Naive thymus-derived CD8-positive, alpha-beta T cell (primary cell): ENCODE measurements at regions not wholly inside any gene's neighbourhood (a gene's known extent, or its start where the extent isn't known, plus 50 kb on each side); places are given as distances from the start of the nearest gene placed in this dataset.

Source experiments
- ATAC-seq, 2 donors: fragments of 150-1000 bp; cut with Tn5 transposase in 1 of 2; sonication (Bioruptor Pico), chemical (Tn5 transposase) in 1 of 2; 1 replicate in 1 of 2; 2 replicates in 1 of 2; pipeline ENCODE4 v1.10.0; 2021; ENCODE audit warnings: mild to moderate bottlenecking in 2 of 2, moderate library complexity in 2 of 2
- POLR2A ChIA-PET: fragments of 350-600 bp; sonication (Branson Sonifier 250); formaldehyde crosslinking; loops from one replicate; lab custom pipeline; 2021; ENCODE audit warnings: antibody characterized with exemption; lab: Charles Lee
- DNase-seq, 10 donors: peaks; one replicate each; pipeline versions ENCODE4 v3.0.0 to v3.0.0-alpha.2; 2020 to 2022
- H3K27ac Mint-ChIP-seq, 10 donors: one replicate each; pipeline ENCODE4 v1.8.0; 2020 to 2022; ENCODE audit warnings: mild to moderate bottlenecking in 10 of 10, mixed read lengths in 10 of 10, moderate library complexity in 4 of 10, inconsistent platforms in 1 of 10
- H3K27me3 Mint-ChIP-seq, 5 donors: one replicate each; pipeline ENCODE4 v1.8.0; 2021 to 2022; ENCODE audit warnings: mixed read lengths in 5 of 5
- H3K36me3 Mint-ChIP-seq, 3 donors: one replicate each; pipeline ENCODE4 v1.8.0; 2020 to 2022; ENCODE audit warnings: mixed read lengths in 3 of 3, mild to moderate bottlenecking in 2 of 3, inconsistent platforms in 1 of 3
- H3K4me1 Mint-ChIP-seq, 4 donors: one replicate each; pipeline ENCODE4 v1.8.0; 2021 to 2022; ENCODE audit warnings: mixed read lengths in 4 of 4
- H3K4me3 Mint-ChIP-seq, 10 donors: one replicate each; pipeline ENCODE4 v1.8.0; 2020 to 2022; ENCODE audit warnings: mild to moderate bottlenecking in 10 of 10, mixed read lengths in 10 of 10, moderate library complexity in 6 of 10, inconsistent platforms in 1 of 10
- H3K9me3 Mint-ChIP-seq, 9 donors: one replicate each; pipeline ENCODE4 v1.8.0; 2020 to 2022; ENCODE audit warnings: mixed read lengths in 9 of 9, mild to moderate bottlenecking in 3 of 9, inconsistent platforms in 1 of 9, moderate library complexity in 1 of 9

GRCh38 chr18:24771300-24771699, 310.9 kb downstream of the HRH4 start:
- POLR2A ChIA-PET, result no interaction called here
- H3K4me3 Mint-ChIP-seq, result no peak overlapping the region

DNA sequence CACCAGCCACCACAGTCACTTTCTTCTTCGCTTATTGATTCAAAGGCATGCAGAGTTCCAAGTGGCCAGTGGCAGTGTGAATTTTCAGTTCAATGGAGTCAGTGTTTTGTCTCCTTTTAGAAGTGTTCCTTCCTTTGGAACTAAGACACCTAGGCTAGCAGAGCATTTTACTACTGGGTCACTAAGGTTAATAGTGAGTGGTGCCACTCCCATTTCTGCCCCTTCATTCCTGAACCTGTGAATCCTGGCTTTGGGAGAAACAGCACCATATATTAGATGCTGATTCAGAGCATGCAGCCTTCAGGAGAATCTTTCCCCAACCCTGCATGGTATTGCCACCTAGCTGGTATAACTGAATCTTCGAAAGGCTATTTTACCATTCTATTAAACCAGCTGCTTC, 312.7 kb downstream of the HRH4 start:
- POLR2A ChIA-PET, result no interaction called here
- Mint-ChIP-seq H3K4me1 (no peaks in the 10 kb centered on the region), H3K9me3 (peaks cover 0 to 2% (median 0%) of the 10 kb centered on the region in 9 donors), H3K4me3 (no peak overlapping the region), H3K27me3 (peaks cover 5 to 17% (median 7%) of the 10 kb centered on the region in 5 donors), H3K27ac (no peak overlapping the region), H3K36me3 (no peaks in the 10 kb centered on the region)
- DNase-seq (no peak), ATAC-seq (no peak)

More at GRCh38 chr18:24771300-24771699, 310.9 kb downstream of the HRH4 start:
- Mint-ChIP-seq H3K4me1 (peaks cover 0 to 2% (median 0%) of the 10 kb centered on the region in 4 donors), H3K9me3 (peaks cover 0 to 2% (median 0%) of the 10 kb centered on the region in 9 donors), H3K27ac (no peak overlapping the region), H3K27me3 (peaks cover 5 to 17% (median 7%) of the 10 kb centered on the region in 5 donors), H3K36me3 (no peaks in the 10 kb centered on the region)
- ATAC-seq, result no peak
- no peak for DNase-seq

DNA sequence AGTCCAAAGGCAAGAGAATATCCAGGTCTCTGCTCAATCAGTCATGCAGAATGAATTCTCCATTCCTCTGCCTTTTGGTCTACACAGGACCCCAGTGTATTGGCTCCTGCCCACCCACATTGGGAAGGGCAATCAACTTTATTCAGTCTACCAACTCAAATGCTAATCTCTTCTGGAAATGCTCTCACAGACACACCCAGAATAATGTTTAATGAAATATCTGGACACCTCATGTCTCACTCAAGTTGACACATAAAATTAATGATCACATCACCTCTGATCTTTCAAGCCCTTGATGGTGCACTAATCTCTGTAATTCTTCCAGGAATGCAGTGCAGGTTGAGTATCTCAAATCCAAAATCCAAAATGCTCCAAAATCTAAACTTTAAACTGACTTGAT, 315.6 kb downstream of the HRH4 start:
- POLR2A ChIA-PET, result no interaction called here
- Mint-ChIP-seq H3K27me3 (peaks cover 0 to 2% (median 0%) of the 10 kb centered on the region in 5 donors), H3K4me3 (no peak overlapping the region), H3K9me3 (no peaks in the 10 kb centered on the region), H3K27ac (no peak overlapping the region), H3K36me3 (no peaks in the 10 kb centered on the region), H3K4me1 (no peaks in the 10 kb centered on the region)
- DNase-seq (no peak), ATAC-seq (no peak)

- H3K4me3 Mint-ChIP-seq, result no peak overlapping the region
- ATAC-seq (no peak), DNase-seq (no peak)
- H3K36me3 Mint-ChIP-seq, result no peaks in the 10 kb centered on the region
- H3K27me3 Mint-ChIP-seq, result peaks cover 0 to 4% (median 0%) of the 10 kb centered on the region in 5 donors
- H3K4me1 Mint-ChIP-seq, result no peaks in the 10 kb centered on the region
- H3K9me3 Mint-ChIP-seq, result no peaks in the 10 kb centered on the region
- H3K27ac Mint-ChIP-seq, result no peak overlapping the region
- POLR2A ChIA-PET, result no interaction called here
Observed at GRCh38 chr18:24778810-24779418, 318.5 kb downstream of the HRH4 start.

GRCh38 chr18:24782566-24782965, 322.1 kb downstream of the HRH4 start:
- no peaks in the 10 kb centered on the region for H3K36me3 Mint-ChIP-seq
- peaks cover 0 to 16% (median 2%) of the 10 kb centered on the region in 5 donors for H3K27me3 Mint-ChIP-seq
- POLR2A ChIA-PET, result no interaction called here
- H3K4me1 Mint-ChIP-seq, result no peaks in the 10 kb centered on the region
- no peak for DNase-seq
- no peak overlapping the region for H3K27ac Mint-ChIP-seq
- H3K4me3 Mint-ChIP-seq, result no peak overlapping the region
- H3K9me3 Mint-ChIP-seq, result peaks cover 0 to 5% (median 0%) of the 10 kb centered on the region in 9 donors
- no peak for ATAC-seq

DNA sequence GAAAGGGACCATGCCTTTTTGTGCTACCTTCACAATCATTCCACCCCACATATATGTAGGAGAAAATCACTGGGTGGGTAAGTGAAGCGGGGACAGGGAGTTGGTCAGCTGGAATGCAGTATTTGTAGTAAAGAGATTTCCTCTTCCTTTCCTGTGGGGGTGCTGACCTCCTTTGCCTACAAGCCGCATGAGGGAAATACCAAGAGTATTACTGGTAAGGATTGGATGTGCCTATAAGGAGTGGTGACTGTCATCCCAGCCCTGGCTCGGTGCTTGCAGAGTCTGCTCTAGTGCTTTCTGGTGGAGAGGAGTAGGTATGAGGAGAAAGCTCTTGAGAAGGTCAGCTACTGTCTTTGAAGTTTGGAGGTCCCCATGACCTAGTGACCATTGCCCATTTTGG, 324.6 kb downstream of the HRH4 start:
- Mint-ChIP-seq H3K27ac (peak overlapping the region in 1 of 10 donors; percentile 41), H3K4me3 (no peak overlapping the region), H3K9me3 (peaks cover under 1 to 23% (median 5%) of the 10 kb centered on the region in 9 donors), H3K4me1 (no peaks in the 10 kb centered on the region), H3K27me3 (peaks cover 0 to 16% (median 2%) of the 10 kb centered on the region in 5 donors), H3K36me3 (peaks cover 0 to 5% (median 0%) of the 10 kb centered on the region in 3 donors)
- POLR2A ChIA-PET, result interaction anchor here (0.5 kb wide), 1 partner anchor 15 kb away, joined by 5 read pairs; no protein-coding TSS in a partner anchor
- no peak for DNase-seq
- ATAC-seq, result no peak

DNA sequence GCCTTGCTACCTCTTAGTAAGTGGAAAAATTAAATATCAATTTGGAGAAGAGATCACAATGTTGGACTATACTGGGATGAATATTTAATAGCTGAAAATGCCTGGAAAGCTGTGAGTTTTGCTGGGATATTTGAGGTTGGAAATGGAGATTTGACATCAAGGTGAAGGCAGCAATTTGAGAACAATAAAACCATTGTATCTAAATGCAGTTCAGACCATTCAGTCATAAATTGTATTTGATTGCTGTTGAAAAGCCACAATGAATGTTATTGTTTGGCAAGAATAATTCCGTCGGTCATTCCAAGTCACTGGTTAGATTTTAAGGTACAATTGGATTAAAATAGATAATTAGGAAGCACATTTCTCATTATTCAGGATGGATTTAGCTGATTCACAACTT, 325.6 kb downstream of the HRH4 start:
- POLR2A ChIA-PET, result no interaction called here

GRCh38 chr18:24790347-24790746, 329.9 kb downstream of the HRH4 start:
- Mint-ChIP-seq H3K4me1 (no peaks in the 10 kb centered on the region), H3K4me3 (no peak overlapping the region), H3K27ac (no peak overlapping the region), H3K27me3 (peaks cover 0 to 16% (median 10%) of the 10 kb centered on the region in 5 donors), H3K36me3 (peaks cover 0 to 5% (median 0%) of the 10 kb centered on the region in 3 donors), H3K9me3 (peaks cover 2 to 23% (median 5%) of the 10 kb centered on the region in 9 donors)
- POLR2A ChIA-PET, result no interaction called here
- ATAC-seq (no peak), DNase-seq (no peak)

More for the DNA sequence above, 325.6 kb downstream of the HRH4 start:
- ATAC-seq (no peak), DNase-seq (no peak)
- Mint-ChIP-seq H3K36me3 (peaks cover 0 to 5% (median 0%) of the 10 kb centered on the region in 3 donors), H3K27ac (no peak overlapping the region), H3K27me3 (peaks cover 0 to 20% (median 5%) of the 10 kb centered on the region in 5 donors), H3K9me3 (peaks cover 2 to 23% (median 5%) of the 10 kb centered on the region in 9 donors), H3K4me1 (no peaks in the 10 kb centered on the region), H3K4me3 (no peak overlapping the region)

- H3K27me3 Mint-ChIP-seq, result peaks cover 0 to 23% (median 9%) of the 10 kb centered on the region in 5 donors
- H3K27ac Mint-ChIP-seq, result no peak overlapping the region
- ATAC-seq (no peak), DNase-seq (no peak)
- H3K36me3 Mint-ChIP-seq, result peaks cover 0 to 5% (median 0%) of the 10 kb centered on the region in 3 donors
- H3K9me3 Mint-ChIP-seq, result peaks cover 2 to 23% (median 5%) of the 10 kb centered on the region in 9 donors
- POLR2A ChIA-PET, result no interaction called here
- H3K4me3 Mint-ChIP-seq, result no peak overlapping the region
- H3K4me1 Mint-ChIP-seq, result no peaks in the 10 kb centered on the region
Observed at GRCh38 chr18:24791751-24792545, 331.5 kb downstream of the HRH4 start.

GRCh38 chr18:24793742-24794141, 333.3 kb downstream of the HRH4 start:
- POLR2A ChIA-PET, result no interaction called here
- H3K36me3 Mint-ChIP-seq, result peaks cover 0 to 3% (median 0%) of the 10 kb centered on the region in 3 donors
- ATAC-seq, result no peak
- H3K27ac Mint-ChIP-seq, result no peak overlapping the region
- DNase-seq, result no peak
- no peak overlapping the region for H3K4me3 Mint-ChIP-seq
- peaks cover 0 to 11% (median 2%) of the 10 kb centered on the region in 9 donors for H3K9me3 Mint-ChIP-seq
- H3K4me1 Mint-ChIP-seq, result no peaks in the 10 kb centered on the region
- H3K27me3 Mint-ChIP-seq, result peaks cover 0 to 27% (median 9%) of the 10 kb centered on the region in 5 donors

DNA sequence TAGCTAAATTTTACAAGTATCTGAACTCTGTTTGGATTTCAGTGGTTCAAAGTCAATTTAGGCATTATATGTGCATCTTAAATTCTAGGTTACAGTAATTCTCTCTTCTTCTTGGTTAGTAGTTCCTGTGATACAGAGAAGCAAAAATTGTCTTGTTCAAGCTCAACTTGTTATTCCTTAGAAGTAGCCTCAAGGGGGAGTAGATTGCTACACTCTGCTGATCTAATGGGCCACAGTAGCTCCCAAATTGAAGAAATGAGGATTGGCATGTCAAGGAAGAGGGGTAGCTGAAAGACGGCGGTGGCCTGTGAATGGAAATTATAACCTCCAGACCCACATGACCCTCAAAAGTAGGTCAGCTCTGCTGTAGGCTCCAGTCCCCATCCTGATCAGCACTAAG, 334.7 kb downstream of the HRH4 start:
- H3K4me3 Mint-ChIP-seq, result no peak overlapping the region
- peaks cover 7 to 40% (median 15%) of the 10 kb centered on the region in 5 donors for H3K27me3 Mint-ChIP-seq
- H3K27ac Mint-ChIP-seq, result no peak overlapping the region
- ATAC-seq, result no peak
- no peaks in the 10 kb centered on the region for H3K36me3 Mint-ChIP-seq
- peaks cover 0 to 5% (median 0%) of the 10 kb centered on the region in 9 donors for H3K9me3 Mint-ChIP-seq
- POLR2A ChIA-PET, result no interaction called here
- H3K4me1 Mint-ChIP-seq, result no peaks in the 10 kb centered on the region
- no peak for DNase-seq

- DNase-seq (no peak), ATAC-seq (no peak)
- H3K4me1 Mint-ChIP-seq, result no peaks in the 10 kb centered on the region
- POLR2A ChIA-PET, result no interaction called here
- no peak overlapping the region for H3K4me3 Mint-ChIP-seq
- H3K36me3 Mint-ChIP-seq, result no peaks in the 10 kb centered on the region
- H3K27me3 Mint-ChIP-seq, result peaks cover 7 to 41% (median 16%) of the 10 kb centered on the region in 5 donors
- peaks cover 0 to 8% (median 0%) of the 10 kb centered on the region in 9 donors for H3K9me3 Mint-ChIP-seq
- no peak overlapping the region for H3K27ac Mint-ChIP-seq
Observed at GRCh38 chr18:24797981-24798380, 337.5 kb downstream of the HRH4 start.

DNA sequence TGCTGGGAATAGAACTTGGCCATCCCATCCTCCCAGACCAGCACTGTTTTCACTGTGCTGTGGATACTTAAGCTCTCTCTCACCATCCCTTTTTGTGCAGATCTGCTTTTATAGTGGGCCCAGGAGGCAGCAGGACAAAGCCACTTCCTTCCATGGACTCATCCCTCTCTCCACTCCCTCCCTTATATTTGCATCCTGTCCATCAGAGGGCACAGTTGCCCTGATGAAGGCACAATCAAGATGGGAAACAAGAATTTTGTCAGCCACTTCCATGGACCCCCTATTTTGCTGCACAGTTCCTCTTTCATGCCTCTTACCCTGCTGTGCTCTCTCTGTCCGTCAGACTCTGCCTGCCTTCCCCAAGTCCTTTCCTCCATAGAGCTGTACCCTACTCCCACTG, 338.7 kb downstream of the HRH4 start:
- no peak overlapping the region for H3K4me3 Mint-ChIP-seq
- POLR2A ChIA-PET, result no interaction called here
- H3K27me3 Mint-ChIP-seq, result peaks cover 7 to 43% (median 16%) of the 10 kb centered on the region in 5 donors
- no peak overlapping the region for H3K27ac Mint-ChIP-seq
- no peaks in the 10 kb centered on the region for H3K4me1 Mint-ChIP-seq
- DNase-seq (no peak), ATAC-seq (no peak)
- peaks cover 0 to 8% (median 0%) of the 10 kb centered on the region in 9 donors for H3K9me3 Mint-ChIP-seq
- no peaks in the 10 kb centered on the region for H3K36me3 Mint-ChIP-seq
